H9 (cell line): ENCODE measurements at regions not wholly inside any gene's neighbourhood (a gene's known extent, or its start where the extent isn't known, plus 50 kb on each side); places are given as distances from the start of the nearest gene placed in this dataset.

Experiments
- DNase-seq: peaks from one replicate; pipeline ENCODE4 v3.0.0-alpha.2; 2017
- H2AFZ ChIP-seq: one replicate; pipeline ENCODE4 v1.6.1; 2013; ENCODE audit warnings: mild to moderate bottlenecking, low read length, control low read depth, moderate library complexity
- H2AK5ac ChIP-seq: 2 replicates; pipeline ENCODE4 v1.6.1; 2013; ENCODE audit warnings: low read length, control low read depth, mixed read lengths; ENCODE audit not compliant: insufficient read length
- H2BK120ac ChIP-seq: one replicate; pipeline ENCODE4 v1.6.1; 2013; ENCODE audit warnings: low read depth, mild to moderate bottlenecking, low read length, control low read depth, inconsistent platforms; ENCODE audit not compliant: poor library complexity, severe bottlenecking
- H2BK12ac ChIP-seq: 2 replicates; pipeline ENCODE4 v1.6.1; 2013; ENCODE audit warnings: low read length, control low read depth, mixed read lengths, low read depth; ENCODE audit not compliant: insufficient read length
- H2BK15ac ChIP-seq: 2 replicates; pipeline ENCODE4 v1.6.1; 2013; ENCODE audit warnings: low read depth, low read length, control low read depth
- H2BK20ac ChIP-seq: one replicate; pipeline ENCODE4 v1.6.1; 2013; ENCODE audit warnings: low read depth, mild to moderate bottlenecking, low read length, control low read depth, inconsistent platforms; ENCODE audit not compliant: poor library complexity, severe bottlenecking
- H2BK5ac ChIP-seq: 2 replicates; pipeline ENCODE4 v1.6.1; 2013; ENCODE audit warnings: low read length, control low read depth, mixed read lengths; ENCODE audit not compliant: insufficient read length
- H3K14ac ChIP-seq: 2 replicates; pipeline ENCODE4 v1.6.1; 2013; ENCODE audit warnings: low read length, control low read depth; ENCODE audit not compliant: insufficient read depth
- H3K18ac ChIP-seq: 2 replicates; pipeline ENCODE4 v1.6.1; 2013; ENCODE audit warnings: low read depth, mild to moderate bottlenecking, mixed read lengths, low read length, control low read depth; ENCODE audit not compliant: insufficient read length
- H3K23ac ChIP-seq: 2 replicates; pipeline ENCODE4 v1.6.1; 2013; ENCODE audit warnings: low read length, control low read depth, mixed read lengths, low read depth; ENCODE audit not compliant: insufficient read length
- H3K23me2 ChIP-seq: 2 replicates; pipeline ENCODE4 v1.6.1; 2013; ENCODE audit warnings: low read depth, mild to moderate bottlenecking, mixed read lengths, low read length, control low read depth; ENCODE audit not compliant: insufficient read length, poor library complexity, severe bottlenecking
- H3K27ac ChIP-seq: 2 replicates; pipeline ENCODE4 v1.5.1; 2013; ENCODE audit warnings: low read length, control low read depth, mixed read lengths, low read depth; ENCODE audit not compliant: insufficient read length
- H3K27me3 ChIP-seq: 2 replicates; pipeline ENCODE4 v1.6.1; 2013; ENCODE audit warnings: low read length, control low read depth, inconsistent platforms; ENCODE audit not compliant: insufficient read depth
- H3K4ac ChIP-seq: 2 replicates; pipeline ENCODE4 v1.6.1; 2013; ENCODE audit warnings: low read depth, mild to moderate bottlenecking, control low read depth, inconsistent platforms, low read length, moderate library complexity
- H3K4me1 ChIP-seq: 2 replicates; pipeline ENCODE4 v1.6.1; 2013; ENCODE audit warnings: low read length, control low read depth, inconsistent platforms; ENCODE audit not compliant: insufficient read depth
- H3K4me2 ChIP-seq: 2 replicates; pipeline ENCODE4 v1.6.1; 2013; ENCODE audit warnings: low read length, control low read depth, mixed read lengths; ENCODE audit not compliant: insufficient read length, insufficient read depth
- H3K56ac ChIP-seq: 2 replicates; pipeline ENCODE4 v1.6.1; 2013; ENCODE audit warnings: low read depth, mild to moderate bottlenecking, mixed read lengths, low read length, control low read depth; ENCODE audit not compliant: insufficient read length
- H3K79me1 ChIP-seq: 2 replicates; pipeline ENCODE4 v1.6.1; 2013; ENCODE audit warnings: low read depth, mild to moderate bottlenecking, moderate library complexity, low read length, control low read depth, inconsistent platforms; ENCODE audit not compliant: insufficient read depth, poor library complexity, severe bottlenecking
- H3K79me2 ChIP-seq: 2 replicates; pipeline ENCODE4 v1.6.1; 2013; ENCODE audit warnings: low read length, control low read depth, inconsistent platforms; ENCODE audit not compliant: insufficient read depth
- H3K9ac ChIP-seq: 2 replicates; pipeline ENCODE4 v1.6.1; 2013; ENCODE audit warnings: low read length, control low read depth, mixed read lengths; ENCODE audit not compliant: insufficient read length; ENCODE audit errors: extremely low read depth
- H3K9me3 ChIP-seq: one replicate; pipeline ENCODE4 v1.6.1; 2013; ENCODE audit warnings: low read depth, low read length, inconsistent platforms; ENCODE audit not compliant: control insufficient read depth
- H3T11ph ChIP-seq: one replicate; pipeline ENCODE4 v1.6.1; 2013; ENCODE audit warnings: mild to moderate bottlenecking, low read length, control low read depth, inconsistent platforms
- H4K20me1 ChIP-seq: one replicate; pipeline ENCODE4 v1.6.1; 2013; ENCODE audit not compliant: control insufficient read depth, insufficient read length, insufficient read depth
- H4K5ac ChIP-seq: 2 replicates; pipeline ENCODE4 v1.6.1; 2013; ENCODE audit warnings: low read depth, mild to moderate bottlenecking, mixed read lengths, low read length, control low read depth; ENCODE audit not compliant: insufficient read length
- H4K8ac ChIP-seq: replicated peaks from 2 replicates; pipeline ENCODE4 v1.6.1; 2013; ENCODE audit warnings: low read length, control low read depth, mixed read lengths, low read depth; ENCODE audit not compliant: insufficient read length
- H4K91ac ChIP-seq: 2 replicates; pipeline ENCODE4 v1.6.1; 2013; ENCODE audit warnings: low read depth, mild to moderate bottlenecking, moderate library complexity, mixed read lengths, low read length, control low read depth; ENCODE audit not compliant: insufficient read length
- H3K27ac Mint-ChIP-seq, 3 experiments: 2 replicates in 2 of 3; 3 replicates in 1 of 3; pipeline ENCODE4 v1.8.0; 2020 to 2021; ENCODE audit warnings: mixed read lengths in 3 of 3, mild to moderate bottlenecking in 1 of 3, moderate library complexity in 1 of 3
- H3K27me3 Mint-ChIP-seq: 2 replicates; pipeline ENCODE4 v1.8.0; 2021; ENCODE audit warnings: low read depth, mild to moderate bottlenecking, moderate library complexity, mixed read lengths
- H3K36me3 Mint-ChIP-seq, 3 experiments: 2 replicates in 2 of 3; 3 replicates in 1 of 3; pipeline ENCODE4 v1.8.0; 2020 to 2021; ENCODE audit warnings: low read depth in 3 of 3, mixed read lengths in 3 of 3; ENCODE audit not compliant: insufficient read depth in 1 of 3
- H3K4me1 Mint-ChIP-seq, 2 experiments: 2 replicates each; pipeline ENCODE4 v1.8.0; 2020; ENCODE audit warnings: mixed read lengths in 2 of 2
- H3K4me3 Mint-ChIP-seq, 2 experiments: 2 replicates in 1 of 2; 3 replicates in 1 of 2; pipeline ENCODE4 v1.8.0; 2020 to 2021; ENCODE audit warnings: mild to moderate bottlenecking in 2 of 2, mixed read lengths in 2 of 2, moderate library complexity in 1 of 2
- H3K9me3 Mint-ChIP-seq, 2 experiments: 2 replicates in 1 of 2; 3 replicates in 1 of 2; pipeline ENCODE4 v1.8.0; 2020; ENCODE audit warnings: mild to moderate bottlenecking in 2 of 2, mixed read lengths in 2 of 2, moderate library complexity in 1 of 2
- WGBS: extraction: QIAGEN DNeasy Blood & Tissue Kit; methylation state at CpG from one replicate; pipeline ENCODE4 v1.1.7; 2013; ENCODE audit warnings: missing lambda C conversion rate, low lambda C conversion rate, mixed read lengths; ENCODE audit not compliant: insufficient read length; ENCODE audit errors: extremely low coverage; 5-methylcytosine and 5-hydroxymethylcytosine counted together
- TF ChIP-seq, protein P1 (sequence below): fragments of 200-600 bp; sonication (generic); conservative IDR thresholded peaks from 3 replicates; pipeline ENCODE4 v1.8.0; 2021; ENCODE audit warnings: antibody characterized with exemption, mild to moderate bottlenecking

DNA sequence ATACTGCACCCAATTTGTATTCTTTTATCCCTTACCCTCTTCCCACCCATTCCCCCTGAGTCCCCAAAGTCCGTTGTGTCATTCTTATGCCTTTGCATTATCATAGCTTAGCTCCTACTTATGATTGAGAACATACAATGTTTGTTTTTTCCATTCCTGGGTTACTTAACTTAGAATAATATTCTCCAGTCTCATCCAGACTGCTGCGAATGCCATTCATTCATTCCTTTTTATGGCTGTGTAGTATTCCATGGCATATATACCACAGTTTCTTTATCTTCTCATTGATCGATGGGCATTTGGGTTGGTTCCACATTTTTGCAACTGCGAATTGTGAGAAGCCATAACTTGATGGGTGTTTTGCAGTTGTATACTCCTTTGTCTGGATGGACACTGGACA is 62.8 kb downstream of the FHIP1A start:
- Histone ChIP-seq H3K56ac (no peak overlapping the region), H2BK15ac (no peak overlapping the region), H2AFZ (no peak overlapping the region), H4K8ac (no peak overlapping the region), H4K20me1 (no peaks in the 10 kb centered on the region), H3K23ac (no peak overlapping the region), H2AK5ac (no peak overlapping the region), H3T11ph (no peak overlapping the region), H3K27me3 (no peaks in the 10 kb centered on the region), H3K79me1 (no peaks in the 10 kb centered on the region), H2BK20ac (no peak overlapping the region), H4K5ac (no peak overlapping the region), H3K9me3 (no peaks in the 10 kb centered on the region), H3K18ac (no peak overlapping the region), H3K23me2 (no peaks in the 10 kb centered on the region), H3K4ac (no peak overlapping the region), H2BK12ac (no peak overlapping the region), H3K14ac (no peak overlapping the region), H2BK5ac (no peak overlapping the region), H3K4me2 (no peak overlapping the region), H3K79me2 (peaks cover 2% of the 10 kb centered on the region; the same call in 1 of the 2 replicates), H2BK120ac (no peak overlapping the region), H3K4me1 (peaks cover 9% of the 10 kb centered on the region; the same call in 1 of the 2 replicates), H3K9ac (no peak overlapping the region), H4K91ac (no peak overlapping the region), H3K27ac (no peak overlapping the region)
- WGBS: no CpG with 5 or more reads among the region's 4 CpGs
- Mint-ChIP-seq H3K27me3 (no peaks in the 10 kb centered on the region), H3K4me3 (no peak overlapping the region), H3K9me3 (no peaks in the 10 kb centered on the region), H3K27ac (no peak overlapping the region), H3K36me3 (peaks cover 0 to 3% (median 0%) of the 10 kb centered on the region in 3 experiments; a peak in 4 of 7 replicates), H3K4me1 (peaks cover 33 to 40% of the 10 kb centered on the region in 2 experiments)
- no peak for DNase-seq
- TF ChIP-seq, protein P1, sequence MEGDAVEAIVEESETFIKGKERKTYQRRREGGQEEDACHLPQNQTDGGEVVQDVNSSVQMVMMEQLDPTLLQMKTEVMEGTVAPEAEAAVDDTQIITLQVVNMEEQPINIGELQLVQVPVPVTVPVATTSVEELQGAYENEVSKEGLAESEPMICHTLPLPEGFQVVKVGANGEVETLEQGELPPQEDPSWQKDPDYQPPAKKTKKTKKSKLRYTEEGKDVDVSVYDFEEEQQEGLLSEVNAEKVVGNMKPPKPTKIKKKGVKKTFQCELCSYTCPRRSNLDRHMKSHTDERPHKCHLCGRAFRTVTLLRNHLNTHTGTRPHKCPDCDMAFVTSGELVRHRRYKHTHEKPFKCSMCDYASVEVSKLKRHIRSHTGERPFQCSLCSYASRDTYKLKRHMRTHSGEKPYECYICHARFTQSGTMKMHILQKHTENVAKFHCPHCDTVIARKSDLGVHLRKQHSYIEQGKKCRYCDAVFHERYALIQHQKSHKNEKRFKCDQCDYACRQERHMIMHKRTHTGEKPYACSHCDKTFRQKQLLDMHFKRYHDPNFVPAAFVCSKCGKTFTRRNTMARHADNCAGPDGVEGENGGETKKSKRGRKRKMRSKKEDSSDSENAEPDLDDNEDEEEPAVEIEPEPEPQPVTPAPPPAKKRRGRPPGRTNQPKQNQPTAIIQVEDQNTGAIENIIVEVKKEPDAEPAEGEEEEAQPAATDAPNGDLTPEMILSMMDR: no peak
